Fibroblast of skin of right quadriceps (primary cell): ENCODE measurements at regions not wholly inside any gene's neighbourhood (a gene's known extent, or its start where the extent isn't known, plus 50 kb on each side); places are given as distances from the start of the nearest gene placed in this dataset.
"Not testable (repeated sequence)": the region's sequence is repeated elsewhere in the genome, so short reads cannot be mapped to it uniquely, and the experiment has no call there.

Experiments used
- DNase-seq: peaks from one replicate; pipeline ENCODE4 v3.0.0-alpha.2; 2013

DNA sequence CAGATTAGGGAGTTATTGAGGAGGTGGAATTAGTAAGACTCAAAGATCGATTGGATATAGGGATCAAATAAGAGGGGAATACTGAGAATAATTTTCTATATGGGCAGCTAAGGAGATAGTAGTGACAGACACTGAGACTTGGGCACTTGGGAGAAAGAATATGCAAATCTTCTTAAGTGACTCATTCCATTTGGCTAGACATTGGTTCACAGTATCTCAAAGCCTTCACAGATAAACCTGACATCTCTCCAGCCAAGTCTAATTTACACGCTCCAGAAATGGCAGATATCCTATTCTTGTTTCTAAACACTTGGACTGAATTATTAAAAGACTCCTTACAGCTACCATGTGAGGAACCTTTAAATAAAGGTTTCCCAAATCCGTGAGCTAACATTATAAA, 104.6 kb upstream of the ADAMTS9 start:
- no peak for DNase-seq

DNA sequence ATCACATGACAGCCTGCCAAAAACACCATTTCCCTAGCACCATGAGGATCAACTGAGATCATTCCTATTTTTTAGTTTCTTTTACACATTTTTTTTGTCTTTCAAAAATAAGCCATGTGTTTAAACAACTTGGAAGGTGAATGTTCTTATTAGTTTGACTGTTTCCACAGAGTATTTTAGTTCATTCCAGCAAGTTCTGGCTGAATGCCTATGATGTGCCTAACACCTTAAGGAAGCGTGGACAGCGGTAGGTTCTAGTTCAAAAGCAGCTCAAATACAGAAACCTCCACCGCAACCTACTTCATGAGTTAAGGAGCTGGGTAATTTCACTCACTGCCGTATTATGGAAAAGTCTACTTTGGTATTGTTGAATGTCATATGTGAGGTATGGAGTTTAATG, 101.3 kb upstream of the ADAMTS9 start:
- DNase-seq: no peak

GRCh38 chr3:64783200-64783599, 95.4 kb upstream of the ADAMTS9 start:
- DNase-seq: no peak

GRCh38 chr3:64780923-64781322, 93.1 kb upstream of the ADAMTS9 start:
- not testable (repeated sequence) for DNase-seq

DNA sequence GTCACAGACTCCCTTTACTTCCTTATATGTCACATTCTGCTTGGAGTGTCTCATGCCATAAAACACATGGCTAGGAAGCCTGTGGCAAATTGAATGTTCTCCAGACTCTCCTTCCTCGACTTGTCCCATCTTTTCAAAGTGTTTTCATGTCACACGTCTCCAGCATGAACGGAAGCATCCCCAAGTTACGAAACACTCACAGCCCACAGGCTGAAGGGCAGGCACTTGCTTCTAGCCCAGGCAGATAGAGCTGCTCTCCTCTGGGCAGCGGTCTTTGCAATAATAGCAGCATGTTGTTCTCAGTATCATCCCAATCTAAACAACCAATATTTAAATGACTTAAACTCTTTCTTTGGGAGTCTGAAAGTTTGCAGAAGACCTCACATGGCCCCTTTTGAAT, 85.3 kb upstream of the ADAMTS9 start:
- no peak for DNase-seq

DNA sequence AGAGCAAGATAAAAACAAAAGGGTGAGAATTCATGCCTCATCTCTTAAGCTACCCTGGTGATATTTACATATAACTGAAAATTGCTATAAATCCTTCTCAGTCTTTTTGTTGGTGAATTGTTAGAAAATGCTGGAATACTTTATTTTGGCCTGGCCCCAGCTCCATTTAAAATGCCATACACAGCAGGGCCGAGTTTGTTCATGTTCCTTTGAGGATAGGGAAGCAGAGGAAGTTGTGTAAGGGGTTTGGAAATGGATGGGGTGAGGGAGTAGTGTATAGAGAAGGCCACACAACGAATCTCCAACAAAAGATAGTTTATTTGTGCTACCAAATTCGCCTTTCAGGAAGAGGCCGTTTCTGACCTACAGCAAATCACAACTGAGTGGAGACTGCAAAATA, 78.6 kb upstream of the ADAMTS9 start:
- DNase-seq: no peak

- DNase-seq: no peak
These were observed 78.1 kb upstream of the ADAMTS9 start for GRCh38 chr3:64765947-64766346.

- DNase-seq: no peak
These were observed 76.7 kb upstream of the ADAMTS9 start for GRCh38 chr3:64764386-64764929.

DNA sequence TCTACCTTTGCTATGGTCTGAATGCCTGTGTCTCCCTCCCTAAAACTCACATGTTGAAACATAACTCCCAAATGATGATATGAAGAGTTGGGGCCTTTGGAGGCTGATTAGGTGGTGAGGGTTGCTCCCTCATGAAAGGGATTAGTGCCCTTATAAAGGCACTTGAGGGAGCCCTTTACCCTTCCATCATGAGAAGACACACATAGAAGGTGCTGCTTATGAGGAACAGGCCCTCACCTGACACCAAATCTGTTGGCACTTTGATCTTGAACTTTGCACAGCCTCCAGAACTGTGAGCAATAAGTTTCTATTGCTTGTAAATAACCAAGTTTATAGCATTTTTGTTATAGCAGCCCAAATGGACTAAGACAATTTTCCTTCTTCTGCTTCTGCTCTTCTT, 76.2 kb upstream of the ADAMTS9 start:
- no peak for DNase-seq

DNA sequence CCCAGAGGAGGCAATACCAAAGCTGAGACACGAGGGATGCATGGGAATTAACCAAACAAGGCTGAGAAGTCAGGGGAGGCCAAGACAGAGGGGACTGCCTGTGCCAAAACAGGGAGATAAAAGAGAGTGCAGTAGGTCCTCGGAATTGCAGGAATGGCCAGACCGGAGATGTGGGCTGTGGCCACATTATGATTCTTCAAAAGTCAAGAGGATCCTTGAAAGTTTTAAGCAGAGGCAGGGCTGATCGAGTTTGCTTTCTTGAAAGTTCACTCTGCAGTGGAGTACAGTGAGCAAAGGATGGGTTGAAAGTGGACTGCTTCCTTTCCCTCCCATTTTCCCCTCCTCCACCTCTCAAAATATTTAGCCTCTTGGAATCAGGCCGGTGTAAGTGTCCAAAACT, 73.9 kb upstream of the ADAMTS9 start:
- DNase-seq: no peak

GRCh38 chr3:64760258-64760657, 72.5 kb upstream of the ADAMTS9 start:
- DNase-seq: no peak

- DNase-seq: no peak
These were observed 72.0 kb upstream of the ADAMTS9 start for GRCh38 chr3:64759811-64760210.

DNA sequence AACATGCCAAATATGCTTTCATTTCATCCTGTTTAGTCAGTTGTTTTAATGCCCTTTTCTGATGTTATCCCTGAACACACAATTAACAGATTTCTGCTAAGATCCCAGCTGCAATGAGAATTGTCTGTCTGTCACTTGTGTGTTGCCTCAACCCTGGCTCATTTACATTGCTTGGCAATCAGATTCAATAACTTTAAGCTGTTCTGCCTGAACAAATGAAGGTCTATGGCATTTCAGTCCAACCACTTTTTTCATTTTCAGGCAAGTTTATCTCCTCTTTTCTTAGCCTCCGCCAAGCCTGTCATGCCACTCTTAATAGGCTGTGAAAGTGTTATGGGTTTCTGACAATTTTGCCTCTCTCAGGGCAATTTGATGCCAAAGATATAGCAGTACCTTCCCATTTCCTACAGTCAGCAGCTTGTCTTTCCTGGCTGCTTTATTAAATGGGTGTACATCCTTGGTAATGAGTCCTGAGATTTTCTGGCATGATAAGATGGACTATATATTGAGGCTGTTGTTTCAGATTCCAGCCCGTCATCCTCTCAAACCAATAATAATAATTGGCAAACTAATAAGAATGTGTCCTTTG, 68.7 kb upstream of the ADAMTS9 start:
- no peak for DNase-seq

GRCh38 chr3:64748244-64748904, 60.6 kb upstream of the ADAMTS9 start:
- no peak for DNase-seq

DNA sequence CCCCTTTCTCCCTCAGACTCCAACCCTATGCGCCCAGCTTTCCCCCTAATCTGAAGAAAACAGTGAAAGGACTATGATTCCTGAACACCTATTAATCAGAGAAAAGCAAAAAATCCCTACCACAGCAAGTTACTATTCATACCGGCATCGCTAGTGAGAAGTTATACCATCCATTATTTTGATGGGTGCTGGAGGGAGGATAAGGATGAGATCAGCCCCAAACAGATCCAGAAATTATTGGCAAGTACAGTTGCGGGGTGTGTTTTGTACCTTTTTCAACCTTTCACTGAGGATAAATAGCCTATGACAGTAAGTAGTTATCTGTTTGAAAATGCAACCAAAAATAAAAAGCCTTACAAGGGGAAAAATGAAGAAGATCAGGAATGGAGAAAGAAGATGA, 59.9 kb upstream of the ADAMTS9 start:
- DNase-seq: no peak

DNA sequence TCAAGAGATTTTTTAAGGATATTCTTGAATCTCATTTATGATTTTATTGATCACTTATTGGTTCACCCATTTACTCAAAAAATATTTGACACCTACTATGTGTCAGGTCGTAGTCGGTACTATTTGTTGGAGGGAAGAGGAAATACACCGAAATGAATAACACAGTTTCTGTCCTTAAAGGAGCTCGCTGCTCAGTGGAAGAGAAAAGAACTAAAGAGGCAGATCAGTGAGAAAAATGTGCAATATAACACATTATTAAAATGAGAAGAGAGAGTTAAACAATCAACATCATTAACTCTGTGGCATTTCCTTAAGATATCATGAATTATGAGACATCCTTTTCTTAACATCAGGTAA, 56.1 kb upstream of the ADAMTS9 start:
- DNase-seq: no peak

GRCh38 chr3:64743156-64743886, 55.5 kb upstream of the ADAMTS9 start:
- DNase-seq: no peak

GRCh38 chr3:64741341-64741740, 53.5 kb upstream of the ADAMTS9 start:
- DNase-seq: peak; percentile 37

GRCh38 chr3:64739971-64740631, 52.3 kb upstream of the ADAMTS9 start:
- DNase-seq: peak; percentile 21
